K562 (cell line): ENCODE measurements at regions not wholly inside any gene's neighbourhood (a gene's known extent, or its start where the extent isn't known, plus 50 kb on each side); places are given as distances from the start of the nearest gene placed in this dataset.
A peak's percentile ranks its signal among the peaks of the same experiment; 100 is the strongest.

Source experiments
- CBX1 ChIP-seq: sonication (generic); IDR thresholded peaks from 2 replicates; pipeline ENCODE4 v1.6.1; 2016; ENCODE audit warnings: antibody characterized with exemption, low read depth, mild to moderate bottlenecking
- CHAMP1 ChIP-seq: fragments of 450-650 bp; IDR thresholded peaks from 2 replicates; pipeline ENCODE4 v1.6.1; 2016; ENCODE audit warnings: mild to moderate bottlenecking
- CTCFL ChIP-seq: IDR thresholded peaks from 2 replicates; pipeline ENCODE4 v1.6.1; 2011; ENCODE audit warnings: borderline replicate concordance, low read depth, mild to moderate bottlenecking, moderate library complexity, low read length; ENCODE audit not compliant: insufficient read depth, poor library complexity, severe bottlenecking
- PCBP2 ChIP-seq: fragments of 200-400 bp; formaldehyde crosslinking; IDR thresholded peaks from 2 replicates; pipeline ENCODE4 v1.6.1; 2018; ENCODE audit warnings: low read length, low read depth, mild to moderate bottlenecking, moderate library complexity; ENCODE audit not compliant: poor library complexity, severe bottlenecking
- PPARD ChIP-seq: fragments of 250-450 bp; sonication (Bioruptor Pico); IDR thresholded peaks from 2 replicates; pipeline ENCODE4 v1.8.0; 2022; ENCODE audit warnings: inconsistent platforms, mild to moderate bottlenecking, moderate library complexity
- RBM15 ChIP-seq: fragments of 200-400 bp; formaldehyde crosslinking; IDR thresholded peaks from 2 replicates; pipeline ENCODE4 v1.6.1; 2018; ENCODE audit warnings: mild to moderate bottlenecking, low read length, moderate library complexity; ENCODE audit not compliant: insufficient read depth
- TAF9B ChIP-seq: fragments of 450-650 bp; IDR thresholded peaks from 2 replicates; pipeline ENCODE4 v1.6.1; 2018; ENCODE audit warnings: mild to moderate bottlenecking; ENCODE audit not compliant: partially characterized antibody
- TEAD4 ChIP-seq, 2 experiments: sonication (generic) in 1 of 2; formaldehyde crosslinking in 1 of 2; IDR thresholded peaks; 2 replicates each; pipeline versions ENCODE4 v1.6.1 to v1.8.0; 2012 to 2022; ENCODE audit warnings: borderline replicate concordance in 1 of 2, inconsistent platforms in 1 of 2, low read length in 1 of 2, mild to moderate bottlenecking in 1 of 2, missing genetic modification reagents in 1 of 2
- ZBTB8A ChIP-seq: fragments of 450-650 bp; IDR thresholded peaks from 2 replicates; pipeline ENCODE4 v1.6.1; 2018; ENCODE audit warnings: mild to moderate bottlenecking, moderate library complexity; ENCODE audit not compliant: partially characterized antibody
- ZNF639 ChIP-seq, 2 experiments: fragments of 200-800 bp in 1 of 2; sonication (Bioruptor generic) in 1 of 2; sonication (generic) in 1 of 2; formaldehyde crosslinking in 1 of 2; IDR thresholded peaks in 1 of 2; conservative IDR thresholded peaks in 1 of 2; 2 replicates each; pipeline versions ENCODE4 v1.5.0 to v1.6.1; 2016 to 2020; ENCODE audit warnings: missing compliant biosample characterization in 1 of 2, missing genetic modification characterization in 1 of 2, missing genetic modification reagents in 1 of 2

- TF ChIP-seq CHAMP1 (peak; percentile 81), RBM15 (no peak), PCBP2 (no peak), CTCFL (peak; percentile 88), TEAD4 (IDR thresholded peaks at IDR 0.05; ENCODE audit: low read length) (peak; percentile 65), TEAD4 (CRISPR knock-in tag; IDR thresholded peaks at IDR 0.05; ENCODE audit: borderline replicate concordance) (no peak), PPARD (no peak), CBX1 (0 out of 2 replicates have a peak, but pooled peaks have one; percentile 41), ZBTB8A (no peak), ZNF639 (CRISPR knock-in tag; conservative IDR thresholded peaks at IDR 0.05 in 1 of 2, IDR thresholded peaks at IDR 0.05 in 1 of 2) (peak in 1 of 2 experiments; percentile 38; a peak in 1 of 4 replicates), TAF9B (peak; percentile 20)
Measured at GRCh38 chr3:177284383-177284881, 87.2 kb upstream of the TBL1XR1 start (continued).
